A549 (cell line): ENCODE measurements at regions not wholly inside any gene's neighbourhood (a gene's known extent, or its start where the extent isn't known, plus 50 kb on each side); places are given as distances from the start of the nearest gene placed in this dataset.

Source experiments
- ATAC-seq, 2 experiments: fragments of 200-7000 bp in 1 of 2; fragments of >200 bp in 1 of 2; cut with Nextera tagmentation in 1 of 2; cut with Tn5 transposase in 1 of 2; 3 replicates each; pipeline versions ENCODE4 v1.8.0 to v1.9.1; 2018 to 2020; ENCODE audit warnings: mild to moderate bottlenecking in 1 of 2, moderate library complexity in 1 of 2
- CTCF ChIA-PET: fragments of 300-600 bp; sonication (Branson Sonifier 250); formaldehyde crosslinking; extraction: SDS; loops from one replicate; lab custom pipeline; 2021; ENCODE audit warnings: antibody characterized with exemption, inconsistent platforms; lab: Yijun Ruan, JAX
- POLR2A ChIA-PET: fragments of 350-600 bp; formaldehyde crosslinking; extraction: SDS; loops from one replicate; lab custom pipeline; 2021; ENCODE audit warnings: antibody characterized with exemption, inconsistent platforms; lab: Yijun Ruan, JAX
- DNase-seq, 2 experiments: peaks; one replicate each; pipeline versions ENCODE4 v3.0.0 to v3.0.0-alpha.2; 2011 to 2016; ENCODE audit warnings: low read depth in 1 of 2, low spot score in 1 of 2
- FAIRE-seq: peaks from 2 replicates; lab custom pipeline; 2011; peaks lifted over from hg19 to GRCh38; lab: Jason Lieb, UNC
- H3K27ac ChIP-seq, 2 experiments: fragments of >200 bp; sonication (Bioruptor Twin); formaldehyde crosslinking; 3 replicates each; pipeline ENCODE4 v1.5.1; 2016 to 2017
- H3K4me1 ChIP-seq: fragments of >200 bp; sonication (Bioruptor Twin); formaldehyde crosslinking; 3 replicates; pipeline ENCODE4 v1.6.1; 2016
- H3K4me2 ChIP-seq: fragments of >200 bp; sonication (Bioruptor Twin); formaldehyde crosslinking; 3 replicates; pipeline ENCODE4 v1.6.1; 2016
- H3K4me3 ChIP-seq: fragments of >200 bp; sonication (Bioruptor Twin); formaldehyde crosslinking; 3 replicates; pipeline ENCODE4 v1.5.1; 2016
- H3K9me3 ChIP-seq: fragments of >200 bp; sonication (Bioruptor Twin); formaldehyde crosslinking; 3 replicates; pipeline ENCODE4 v1.6.1; 2016
- E2F6 ChIP-seq: IDR thresholded peaks from 2 replicates; pipeline ENCODE4 v1.6.1; 2012; ENCODE audit warnings: low read depth, borderline replicate concordance
- EHMT2 ChIP-seq: fragments of 200-600 bp; sonication (generic); IDR thresholded peaks from 2 replicates; pipeline ENCODE4 v1.6.1; 2016; ENCODE audit warnings: antibody characterized with exemption, low read depth, mild to moderate bottlenecking, moderate library complexity
- FOSB ChIP-seq: fragments of 250-450 bp; sonication (Bioruptor Pico); IDR thresholded peaks from 2 replicates; pipeline ENCODE4 v1.5.0; 2020; ENCODE audit warnings: mild to moderate bottlenecking, moderate library complexity
- FOSL2 ChIP-seq, 2 experiments: fragments of 450-650 bp in 1 of 2; fragments of >200 bp in 1 of 2; sonication (Bioruptor Twin) in 1 of 2; formaldehyde crosslinking; IDR thresholded peaks; 2 replicates each; pipeline versions ENCODE4 v1.5.0 to v1.6.1; 2016 to 2020; ENCODE audit warnings: mild to moderate bottlenecking in 1 of 2, moderate library complexity in 1 of 2
- FOXS1 ChIP-seq: fragments of 250-450 bp; sonication (Bioruptor Pico); IDR thresholded peaks from 2 replicates; pipeline ENCODE4 v1.5.0; 2020; ENCODE audit warnings: mild to moderate bottlenecking, moderate library complexity
- GATA3 ChIP-seq: IDR thresholded peaks from 2 replicates; pipeline ENCODE4 v1.6.1; 2012; ENCODE audit warnings: borderline replicate concordance
- HDAC2 ChIP-seq: fragments of 200-600 bp; sonication (generic); IDR thresholded peaks from 2 replicates; pipeline ENCODE4 v1.6.1; 2016
- HEYL ChIP-seq: fragments of 250-450 bp; sonication (Bioruptor Pico); IDR thresholded peaks from 2 replicates; pipeline ENCODE4 v1.8.0; 2021; ENCODE audit warnings: mild to moderate bottlenecking, moderate library complexity
- HMGXB4 ChIP-seq: fragments of 250-450 bp; sonication (Bioruptor Pico); IDR thresholded peaks from 2 replicates; pipeline ENCODE4 v1.5.0; 2021; ENCODE audit warnings: mild to moderate bottlenecking, moderate library complexity, borderline replicate concordance
- HOXB5 ChIP-seq: fragments of 250-450 bp; sonication (Bioruptor Pico); IDR thresholded peaks from 2 replicates; pipeline ENCODE4 v1.5.0; 2020; ENCODE audit warnings: mild to moderate bottlenecking, moderate library complexity
- KDM5A ChIP-seq: fragments of 200-600 bp; sonication (generic); IDR thresholded peaks from 2 replicates; pipeline ENCODE4 v1.6.1; 2016; ENCODE audit warnings: antibody characterized with exemption, mild to moderate bottlenecking
- MAFK ChIP-seq: fragments of 450-650 bp; IDR thresholded peaks from 2 replicates; pipeline ENCODE4 v1.6.1; 2014; ENCODE audit not compliant: partially characterized antibody
- NPAS2 ChIP-seq: fragments of 250-450 bp; sonication (Bioruptor Pico); IDR thresholded peaks from 2 replicates; pipeline ENCODE4 v1.8.0; 2022; ENCODE audit warnings: mild to moderate bottlenecking, moderate library complexity, borderline replicate concordance
- PBX3 ChIP-seq: IDR thresholded peaks from 2 replicates; pipeline ENCODE4 v1.6.1; 2012
- RARB ChIP-seq: fragments of 250-450 bp; sonication (Bioruptor Pico); IDR thresholded peaks from 2 replicates; pipeline ENCODE4 v1.8.0; 2021; ENCODE audit warnings: mild to moderate bottlenecking, moderate library complexity
- REST ChIP-seq: fragments of 200-600 bp; sonication (generic); IDR thresholded peaks from 2 replicates; pipeline ENCODE4 v1.6.1; 2016; ENCODE audit warnings: antibody characterized with exemption, mild to moderate bottlenecking, moderate library complexity
- RNF2 ChIP-seq: fragments of 200-600 bp; sonication (generic); IDR thresholded peaks from 2 replicates; pipeline ENCODE4 v1.6.1; 2016; ENCODE audit warnings: low read depth, mild to moderate bottlenecking, antibody characterized with exemption, moderate library complexity, borderline replicate concordance
- TFCP2L1 ChIP-seq: fragments of 250-450 bp; sonication (Bioruptor Pico); IDR thresholded peaks from 2 replicates; pipeline ENCODE4 v1.5.0; 2021; ENCODE audit warnings: mild to moderate bottlenecking
- ZFP36 ChIP-seq: fragments of 450-650 bp; IDR thresholded peaks from 2 replicates; pipeline ENCODE4 v1.6.1; 2014; ENCODE audit warnings: borderline replicate concordance; ENCODE audit not compliant: partially characterized antibody
- ZSCAN20 ChIP-seq: fragments of 250-450 bp; sonication (Bioruptor Pico); IDR thresholded peaks from 2 replicates; pipeline ENCODE4 v1.8.0; 2022; ENCODE audit warnings: mild to moderate bottlenecking, moderate library complexity
- WGBS: methylation state at CpG from one replicate; pipeline ENCODE4 v1.1.6; 2017; ENCODE audit errors: missing lambda C conversion rate; 5-methylcytosine and 5-hydroxymethylcytosine counted together
- TF ChIP-seq, protein P1 (sequence below): IDR thresholded peaks from 2 replicates; pipeline ENCODE4 v1.6.1; 2012
- TF ChIP-seq, protein P2 (sequence below): fragments of >200 bp; sonication (Bioruptor Twin); formaldehyde crosslinking; IDR thresholded peaks from 3 replicates; pipeline ENCODE4 v1.5.1; 2016

DNA sequence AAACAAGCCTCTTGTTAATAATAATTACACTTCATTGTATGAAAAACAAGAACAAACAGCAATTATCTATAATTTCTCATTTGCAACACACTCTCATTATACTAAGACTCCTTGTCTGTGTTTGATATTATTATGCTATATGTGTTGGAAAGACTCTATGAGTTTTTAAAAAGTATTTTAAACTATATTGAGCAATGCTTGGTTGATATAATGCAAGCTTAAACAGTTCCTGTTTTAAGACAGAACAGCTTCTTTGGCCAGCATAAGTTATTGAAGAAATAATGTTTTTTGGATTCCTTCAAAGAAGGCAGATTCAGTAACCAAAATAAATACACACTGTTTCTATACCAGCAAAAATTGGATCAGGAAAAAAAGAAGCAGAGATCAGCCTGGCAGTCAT lies 871.4 kb downstream of the MAT2B start (continued):
- no peak for TF ChIP-seq HMGXB4 (CRISPR knock-in tag)

GRCh38 chr5:164377746-164378145 lies 872.3 kb downstream of the MAT2B start:
- H3K4me3 ChIP-seq, result no peak overlapping the region
- CTCF ChIA-PET, result no interaction called here
- H3K4me1 ChIP-seq, result no peaks in the 10 kb centered on the region
- no peak for DNase-seq
- FAIRE-seq, result no peak
- no peaks in the 10 kb centered on the region for H3K9me3 ChIP-seq
- no peak overlapping the region for H3K4me2 ChIP-seq
- TF ChIP-seq EHMT2 (no peak), HMGXB4 (CRISPR knock-in tag) (no peak), REST (no peak), ZFP36 (no peak)
- TF ChIP-seq, all 56 proteins: peak for 0
- POLR2A ChIA-PET, result no interaction called here
- no peak for ATAC-seq
- no peak overlapping the region for H3K27ac ChIP-seq

DNA sequence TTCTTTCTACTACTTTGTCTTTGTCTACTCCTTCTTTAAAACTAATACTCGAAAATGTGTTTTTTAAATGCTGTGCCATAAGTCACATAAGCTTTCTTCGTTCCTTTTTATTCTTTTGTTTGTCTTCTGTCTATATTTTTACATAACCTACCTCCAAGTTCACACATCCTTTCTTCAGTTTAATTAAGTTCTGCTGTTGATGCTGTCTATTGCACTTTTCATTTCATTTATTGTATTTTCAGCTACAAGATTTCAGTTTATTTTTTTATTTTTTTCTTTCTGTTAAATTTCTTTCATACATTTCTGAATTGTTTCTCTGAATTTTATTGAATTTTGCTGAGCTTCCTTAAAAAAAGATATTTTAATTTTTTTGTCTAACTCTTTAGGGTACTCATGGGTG lies 878.2 kb downstream of the MAT2B start:
- DNase-seq (no peak), ATAC-seq (no peak), FAIRE-seq (no peak)
- Histone ChIP-seq H3K9me3 (no peaks in the 10 kb centered on the region; the same call in 2 of the 3 replicates), H3K4me2 (no peak overlapping the region), H3K4me3 (no peak overlapping the region), H3K4me1 (no peaks in the 10 kb centered on the region), H3K27ac (no peak overlapping the region)
- TF ChIP-seq TFCP2L1 (CRISPR knock-in tag) (no peak), MAFK (no peak), NPAS2 (CRISPR knock-in tag) (no peak), HOXB5 (CRISPR knock-in tag) (no peak), E2F6 (no peak), RARB (CRISPR knock-in tag) (no peak), ZSCAN20 (CRISPR knock-in tag) (no peak), FOXS1 (CRISPR knock-in tag) (no peak), HEYL (CRISPR knock-in tag) (no peak), GATA3 (no peak), KDM5A (no peak), FOSL2 (IDR thresholded peaks at IDR 0.05) (no peak), FOSL2 (CRISPR knock-in tag; IDR thresholded peaks at IDR 0.05) (no peak), RNF2 (no peak), FOSB (no peak), PBX3 (no peak), HDAC2 (no peak)
- TF ChIP-seq, protein P1, sequence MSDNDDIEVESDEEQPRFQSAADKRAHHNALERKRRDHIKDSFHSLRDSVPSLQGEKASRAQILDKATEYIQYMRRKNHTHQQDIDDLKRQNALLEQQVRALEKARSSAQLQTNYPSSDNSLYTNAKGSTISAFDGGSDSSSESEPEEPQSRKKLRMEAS, result no peak
- TF ChIP-seq, protein P2, sequence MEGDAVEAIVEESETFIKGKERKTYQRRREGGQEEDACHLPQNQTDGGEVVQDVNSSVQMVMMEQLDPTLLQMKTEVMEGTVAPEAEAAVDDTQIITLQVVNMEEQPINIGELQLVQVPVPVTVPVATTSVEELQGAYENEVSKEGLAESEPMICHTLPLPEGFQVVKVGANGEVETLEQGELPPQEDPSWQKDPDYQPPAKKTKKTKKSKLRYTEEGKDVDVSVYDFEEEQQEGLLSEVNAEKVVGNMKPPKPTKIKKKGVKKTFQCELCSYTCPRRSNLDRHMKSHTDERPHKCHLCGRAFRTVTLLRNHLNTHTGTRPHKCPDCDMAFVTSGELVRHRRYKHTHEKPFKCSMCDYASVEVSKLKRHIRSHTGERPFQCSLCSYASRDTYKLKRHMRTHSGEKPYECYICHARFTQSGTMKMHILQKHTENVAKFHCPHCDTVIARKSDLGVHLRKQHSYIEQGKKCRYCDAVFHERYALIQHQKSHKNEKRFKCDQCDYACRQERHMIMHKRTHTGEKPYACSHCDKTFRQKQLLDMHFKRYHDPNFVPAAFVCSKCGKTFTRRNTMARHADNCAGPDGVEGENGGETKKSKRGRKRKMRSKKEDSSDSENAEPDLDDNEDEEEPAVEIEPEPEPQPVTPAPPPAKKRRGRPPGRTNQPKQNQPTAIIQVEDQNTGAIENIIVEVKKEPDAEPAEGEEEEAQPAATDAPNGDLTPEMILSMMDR, result no peak
- ChIA-PET CTCF (no interaction called here), POLR2A (no interaction called here)
- 0% methylated on average over 2 of the region's 2 CpGs for WGBS
